Activated CD4-positive, alpha-beta T cell treated with anti-CD3 and anti-CD28 coated beads, Interleukin-2, amount 50 U/mL, for 24 hours (primary cell): ENCODE measurements at regions not wholly inside any gene's neighbourhood (a gene's known extent, or its start where the extent isn't known, plus 50 kb on each side); places are given as distances from the start of the nearest gene placed in this dataset.
A peak's percentile ranks its signal among the peaks of the same experiment; 100 is the strongest.
"Not testable (repeated sequence)": the region's sequence is repeated elsewhere in the genome, so short reads cannot be mapped to it uniquely, and the experiment has no call there.

ENCODE experiments used
- DNase-seq, 2 donors: peaks; one replicate each; pipeline ENCODE4 v3.0.0-alpha.2; 2020; ENCODE audit warnings: low read depth in 1 of 2, low spot score in 1 of 2

DNA sequence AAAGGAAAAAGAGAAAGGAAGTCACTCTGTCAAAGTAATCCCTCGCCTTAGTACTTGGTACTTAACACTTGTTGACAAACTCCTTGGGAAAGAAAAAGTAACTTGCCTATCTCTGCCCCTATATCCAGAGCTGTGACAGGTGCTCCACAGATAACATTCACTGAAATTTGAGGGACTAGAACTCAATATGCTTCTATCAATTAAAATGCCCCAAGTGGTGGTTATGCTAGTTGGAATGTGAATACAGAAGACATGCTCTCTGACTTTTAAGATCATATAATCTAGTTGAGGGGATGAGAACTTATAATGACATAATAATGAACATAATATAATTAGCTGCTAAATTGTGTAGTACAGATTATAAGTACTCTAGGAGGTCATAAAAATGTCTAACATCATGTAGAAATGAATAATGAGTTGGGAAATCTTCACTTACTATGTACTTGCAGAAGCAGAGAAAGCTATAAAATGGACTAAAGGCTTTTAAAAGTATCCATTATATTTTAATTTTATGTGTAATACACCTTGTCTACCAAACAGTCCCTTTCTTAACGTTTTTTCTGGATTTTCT, 153.1 kb upstream of the CCDC54 start:
- DNase-seq: no peak

DNA sequence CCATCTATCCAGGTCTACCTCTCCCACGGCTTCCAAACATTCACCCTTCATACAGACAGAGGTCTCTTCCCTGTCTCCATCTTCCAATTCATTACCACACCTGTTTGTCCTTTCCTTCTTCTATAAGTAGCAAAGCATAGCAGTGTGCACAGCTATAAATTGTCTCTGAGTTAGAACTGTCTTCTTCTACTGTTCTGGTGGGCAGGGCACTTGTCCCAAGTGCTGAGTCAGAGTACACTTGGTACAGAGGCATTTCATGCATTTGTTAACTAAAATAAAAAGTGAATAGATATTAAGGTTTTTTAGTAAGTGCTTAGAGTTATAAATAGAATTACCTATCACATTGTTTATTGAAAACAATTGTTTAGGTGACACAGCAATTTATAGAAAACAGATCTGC, 150.1 kb upstream of the CCDC54 start:
- no peak for DNase-seq

DNA sequence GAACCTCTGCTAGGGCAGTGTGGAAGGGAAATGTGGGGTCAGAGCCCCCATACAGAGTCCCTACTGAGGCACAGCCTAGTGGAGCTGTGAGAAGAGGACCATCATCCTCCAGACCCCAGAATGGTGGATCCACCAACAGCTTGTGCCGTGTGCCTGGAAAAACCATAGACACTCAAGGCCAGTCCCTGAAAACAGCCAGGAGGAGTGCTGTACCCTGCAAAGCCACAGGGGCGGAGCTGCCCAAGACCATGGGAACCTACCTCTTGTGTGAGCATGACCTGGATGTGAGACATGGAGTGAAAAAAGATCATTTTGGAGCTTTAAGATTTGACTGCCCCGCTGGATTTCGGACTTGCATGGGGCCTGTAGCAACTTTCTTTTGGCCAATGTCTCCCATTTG, 143.4 kb upstream of the CCDC54 start:
- not testable (repeated sequence) for DNase-seq

DNA sequence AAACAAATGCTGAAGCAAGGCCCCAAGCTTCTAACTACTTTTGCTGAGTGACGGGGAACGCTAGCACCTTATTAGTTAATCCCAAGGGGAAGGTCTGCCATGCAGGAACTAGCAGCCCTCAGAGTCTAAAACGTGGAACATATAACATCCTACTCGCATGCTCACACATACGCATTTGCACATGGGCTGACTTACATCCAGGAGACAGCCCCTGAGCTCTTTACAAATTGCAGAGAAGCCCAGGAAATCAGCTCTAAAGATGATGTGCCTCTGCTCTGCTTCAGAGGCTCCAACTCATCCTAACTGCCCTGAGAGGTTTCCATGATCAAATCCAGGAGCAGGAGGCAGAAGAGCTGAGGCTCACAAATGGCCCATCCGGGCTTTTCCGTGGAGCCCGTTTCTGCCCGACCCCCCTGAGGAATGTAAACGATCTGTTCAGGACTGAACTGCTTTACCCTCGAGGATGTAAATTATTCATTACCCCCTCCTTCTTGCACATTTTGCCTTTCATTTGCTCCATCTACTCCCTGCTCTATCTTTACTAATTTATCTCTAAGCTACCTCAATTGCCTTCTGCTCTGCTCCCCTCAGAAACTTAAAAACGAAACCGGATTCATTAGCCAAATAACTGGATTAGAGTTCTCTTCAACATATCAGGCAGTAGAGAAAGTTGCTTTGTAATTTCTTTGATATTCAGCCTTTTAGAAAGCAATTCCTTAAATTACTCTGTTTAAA, 141.9 kb upstream of the CCDC54 start:
- DNase-seq: no peak

DNA sequence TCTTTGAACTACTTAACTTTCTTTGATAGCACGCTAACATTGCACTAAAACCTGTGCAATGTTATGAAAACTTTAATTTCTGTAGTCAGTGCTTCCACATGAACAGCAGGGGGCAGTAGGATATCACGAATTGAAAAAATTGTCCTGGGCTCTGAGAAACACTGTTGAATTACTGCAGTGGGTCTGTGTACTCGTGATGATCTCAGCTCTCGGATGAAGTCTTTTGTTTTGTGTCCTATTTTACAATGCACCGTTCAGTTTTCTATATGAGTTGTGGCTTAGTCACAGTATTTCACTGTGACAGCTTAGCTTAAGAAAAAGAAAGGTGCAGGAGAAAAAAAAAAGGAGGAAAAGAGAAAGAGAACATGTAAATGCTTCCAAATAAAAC, 141.3 kb upstream of the CCDC54 start:
- DNase-seq: peak in 1 of 2 donors; percentile 56

DNA sequence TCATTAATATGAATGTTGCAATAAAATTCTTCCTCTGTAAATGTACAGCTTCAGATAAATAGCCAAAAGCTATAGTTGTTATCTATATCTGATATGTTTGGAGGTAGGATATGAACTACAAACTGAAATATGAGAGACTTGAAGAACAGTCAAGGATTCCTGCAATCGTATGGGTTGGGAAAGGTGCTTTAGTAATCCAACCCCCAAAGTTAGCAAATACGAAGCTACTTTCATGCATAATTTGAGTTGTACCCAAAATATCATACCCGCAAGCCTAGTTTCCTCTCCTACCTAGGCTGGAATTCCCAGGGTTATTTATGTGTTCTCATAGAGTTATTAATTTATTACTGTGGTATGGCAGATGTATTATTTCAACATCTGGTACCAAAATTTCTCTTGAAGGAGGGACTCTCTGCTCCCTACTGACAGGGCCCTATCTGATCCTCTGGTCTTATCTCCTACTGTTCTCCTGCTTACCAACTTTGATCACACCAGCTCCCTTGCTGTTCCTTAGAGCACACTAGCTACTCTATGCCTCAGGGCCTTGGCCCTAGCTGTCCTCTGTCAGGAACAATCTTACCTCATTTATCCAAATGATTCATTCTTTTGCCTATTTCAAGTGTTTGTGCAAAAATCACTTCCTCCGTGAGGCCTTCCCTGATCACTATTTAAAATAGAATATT, 140.4 kb upstream of the CCDC54 start:
- DNase-seq: no peak

DNA sequence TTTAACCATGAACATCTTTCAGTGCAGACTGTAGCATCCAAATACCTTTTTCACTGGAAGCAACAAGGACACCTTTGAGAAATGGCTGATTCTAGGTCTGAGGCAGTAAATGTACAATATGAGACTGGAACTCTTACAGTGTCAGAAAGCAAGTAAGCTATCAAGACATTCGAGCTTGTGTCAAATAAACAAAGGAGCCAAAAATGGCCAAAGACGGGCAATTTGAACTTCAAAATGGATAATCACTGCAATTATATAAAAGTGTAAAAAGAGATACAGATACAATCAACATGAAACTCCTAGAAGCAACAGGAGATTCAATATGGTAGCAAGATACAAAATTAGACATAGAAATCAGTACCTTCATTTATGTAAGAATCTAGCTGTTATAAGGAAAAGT, 138.5 kb upstream of the CCDC54 start:
- no peak for DNase-seq

DNA sequence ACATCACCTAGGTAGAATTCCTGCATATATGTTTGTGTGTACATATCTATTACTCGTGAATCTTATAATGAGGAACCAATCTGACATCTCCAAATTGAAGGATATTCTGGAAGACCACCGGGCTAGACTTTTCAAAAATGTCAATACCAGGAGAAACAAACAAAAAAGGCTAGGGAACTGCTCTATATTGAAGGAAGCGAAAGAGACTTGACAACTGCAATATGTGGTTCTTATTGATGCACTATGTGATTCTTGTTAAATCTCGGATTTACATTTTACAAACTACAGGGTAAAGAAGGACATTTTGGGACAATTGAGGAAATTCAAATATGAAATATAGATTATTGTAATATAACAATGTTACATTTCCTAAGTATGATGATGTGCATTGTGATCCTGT, 137.5 kb upstream of the CCDC54 start:
- DNase-seq: no peak

DNA sequence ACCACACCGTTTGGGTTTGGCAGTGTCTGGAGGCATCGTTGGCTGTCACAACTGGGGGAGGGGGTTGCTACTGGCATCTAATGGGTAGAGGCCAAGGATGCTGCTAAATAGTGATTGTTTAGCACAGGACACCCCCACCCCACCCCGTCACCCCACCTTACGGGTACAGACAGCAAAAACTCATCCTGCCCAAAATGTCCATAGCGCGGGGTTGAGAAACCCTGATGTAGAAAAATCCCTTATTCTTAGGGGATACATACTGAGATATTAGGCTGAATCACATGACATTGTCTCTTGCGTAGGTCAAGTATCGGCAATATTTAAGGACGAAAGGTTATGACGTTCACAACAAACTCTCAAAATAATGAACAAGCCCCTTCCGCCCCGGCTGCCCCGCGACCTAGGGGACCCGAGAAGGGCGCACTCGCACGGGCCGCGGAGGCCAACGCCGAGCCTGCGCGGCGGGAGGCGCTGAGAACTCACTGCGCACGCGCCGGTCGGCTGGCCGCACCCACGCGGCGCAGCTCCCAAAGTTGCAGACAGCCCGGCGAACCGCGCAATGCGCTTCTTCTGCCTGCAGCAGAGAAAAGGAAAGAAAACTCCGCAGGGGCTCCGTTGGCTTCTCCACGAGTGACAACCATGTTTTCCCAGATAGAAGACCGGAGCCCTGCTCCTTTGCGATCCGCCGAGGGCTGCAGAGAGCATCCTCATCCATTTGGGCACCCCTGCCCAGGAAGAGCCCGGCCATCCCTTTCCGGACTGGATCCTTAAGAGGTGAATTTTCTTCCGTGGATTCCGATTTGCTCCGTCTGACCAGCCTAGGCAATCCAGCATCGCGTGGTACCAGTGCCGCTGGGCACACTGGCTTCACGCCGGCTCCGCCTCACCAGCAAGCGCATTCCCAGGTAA, 136.8 kb upstream of the CCDC54 start:
- DNase-seq: peak; percentile 49 to 62

DNA sequence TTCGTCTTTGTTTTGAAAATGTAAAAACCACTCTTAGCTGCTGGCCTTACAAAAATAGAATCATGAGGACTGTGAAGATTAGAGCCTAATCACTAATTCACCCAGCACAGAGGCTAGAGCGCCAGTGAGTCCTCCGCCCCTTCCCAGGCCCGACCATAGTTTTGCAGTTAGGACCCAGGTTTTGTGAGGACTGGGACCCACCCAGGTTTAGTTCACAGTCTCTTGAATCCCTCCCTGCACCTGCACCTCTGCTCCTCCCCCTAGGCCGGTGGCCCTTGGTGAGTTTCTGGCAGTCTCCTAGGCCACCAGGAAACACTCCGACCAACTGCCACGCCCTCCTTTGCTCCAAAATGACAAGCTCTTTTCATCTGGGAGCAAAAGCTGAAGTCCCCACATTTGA, 136.0 kb upstream of the CCDC54 start:
- DNase-seq: no peak

DNA sequence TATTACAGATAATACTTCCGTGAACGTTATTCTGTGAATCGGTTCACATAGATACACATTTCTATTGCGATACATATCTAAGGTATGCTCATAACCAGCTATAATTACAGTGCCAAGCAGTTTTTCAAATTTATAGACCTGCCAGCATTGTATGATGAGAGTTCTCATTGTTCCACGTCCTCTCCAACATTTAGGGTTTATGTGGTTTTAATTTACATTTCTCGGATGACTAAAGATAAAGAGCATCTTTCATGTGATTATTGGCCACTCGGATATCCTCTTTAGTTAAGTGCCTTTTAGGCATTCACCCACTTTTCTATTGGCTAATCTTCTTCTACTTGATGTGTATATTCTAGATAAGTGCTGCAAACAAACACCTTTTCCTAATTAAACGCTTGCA, 134.7 kb upstream of the CCDC54 start:
- DNase-seq: no peak

DNA sequence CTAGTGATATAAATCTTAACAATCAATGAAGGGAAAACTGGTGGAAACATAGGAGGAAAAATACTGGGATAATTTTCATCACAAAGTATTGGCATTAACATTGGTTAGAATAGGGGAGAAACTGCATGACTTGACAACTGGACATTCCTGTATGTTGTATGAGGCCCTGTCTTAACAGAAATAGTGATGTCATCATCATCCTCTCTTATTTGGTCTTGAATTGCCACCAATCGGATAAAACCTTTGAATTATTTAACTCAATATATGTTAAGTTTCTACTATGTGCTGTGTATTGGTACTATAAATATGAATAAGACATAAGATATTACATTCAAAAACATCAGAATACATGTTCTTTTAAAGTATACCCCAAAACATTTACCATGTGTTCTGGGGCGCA, 130.1 kb upstream of the CCDC54 start:
- no peak for DNase-seq

DNA sequence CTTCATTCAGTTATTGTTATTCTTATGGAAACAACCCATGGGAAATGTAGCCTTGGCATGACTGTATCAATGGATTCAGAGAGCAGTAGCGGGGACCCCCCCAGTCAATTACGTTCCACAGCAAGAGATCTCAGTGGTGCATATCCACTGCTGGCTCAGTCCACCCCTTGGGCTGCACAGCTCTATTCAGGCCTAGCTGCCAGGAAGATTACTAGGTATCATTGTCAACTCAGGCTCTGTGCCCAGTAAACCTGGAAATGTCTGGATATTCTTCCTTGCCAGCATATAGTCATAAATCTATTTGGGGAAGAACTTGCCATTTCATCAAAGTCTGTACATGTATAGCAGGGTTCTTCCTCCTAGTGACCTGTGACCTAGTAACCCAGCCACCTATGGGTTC, 128.1 kb upstream of the CCDC54 start:
- DNase-seq: no peak

DNA sequence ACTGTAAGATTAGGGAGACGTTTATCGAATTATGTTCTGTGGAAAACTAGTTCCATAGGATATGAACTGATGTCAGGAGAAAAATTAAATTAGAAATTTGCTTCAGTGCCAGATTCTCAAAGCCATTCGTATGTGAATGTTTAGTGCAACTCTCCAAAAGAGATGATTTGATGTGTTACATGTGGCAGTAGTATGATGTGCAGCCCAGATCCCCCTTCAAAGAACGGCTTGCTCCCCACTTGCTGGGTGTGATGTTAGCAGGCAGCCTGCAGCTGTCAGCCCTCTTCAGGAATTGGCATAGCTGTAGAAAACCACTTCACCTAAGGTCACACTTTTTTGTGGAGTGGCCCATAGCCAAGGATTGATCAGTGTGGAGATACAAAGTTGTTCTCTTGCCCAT, 127.0 kb upstream of the CCDC54 start:
- no peak for DNase-seq

DNA sequence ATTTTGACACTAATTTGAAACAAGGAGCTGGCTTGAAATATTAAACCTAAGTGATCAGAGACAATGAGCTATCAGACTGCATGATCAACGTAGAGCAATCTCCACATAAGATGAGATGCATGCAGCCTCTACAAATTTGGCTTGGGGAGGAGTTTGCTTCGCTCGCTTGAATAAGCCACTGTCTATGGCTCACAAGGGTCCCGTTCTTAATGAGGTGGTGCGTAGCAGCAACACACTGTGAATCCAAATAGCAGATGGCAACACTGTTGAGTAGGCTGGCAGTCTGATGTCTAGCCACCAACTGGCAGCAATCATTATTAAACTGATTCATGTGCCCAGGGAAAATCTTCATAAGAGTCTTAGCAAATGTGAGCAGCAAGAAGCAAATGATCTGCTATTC, 125.4 kb upstream of the CCDC54 start:
- no peak for DNase-seq

DNA sequence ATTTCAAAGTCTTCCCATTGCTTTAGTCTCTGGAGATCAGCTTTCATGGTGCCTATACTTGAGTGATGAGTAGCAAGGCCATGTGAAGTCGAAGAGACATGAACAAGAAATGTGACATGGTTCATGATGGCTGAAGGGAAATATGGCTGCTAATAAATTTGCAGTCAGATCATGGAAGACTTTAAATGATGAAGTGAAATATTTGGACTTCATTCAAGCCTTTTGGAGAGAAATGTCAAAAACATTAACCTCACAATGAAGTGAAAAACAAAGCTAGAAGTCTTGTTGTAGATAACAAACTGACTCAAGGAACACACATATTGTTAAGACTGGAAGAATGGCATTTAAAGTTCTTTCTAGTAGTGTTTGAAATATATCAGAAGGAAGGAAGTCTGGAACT, 120.3 kb upstream of the CCDC54 start:
- no peak for DNase-seq

DNA sequence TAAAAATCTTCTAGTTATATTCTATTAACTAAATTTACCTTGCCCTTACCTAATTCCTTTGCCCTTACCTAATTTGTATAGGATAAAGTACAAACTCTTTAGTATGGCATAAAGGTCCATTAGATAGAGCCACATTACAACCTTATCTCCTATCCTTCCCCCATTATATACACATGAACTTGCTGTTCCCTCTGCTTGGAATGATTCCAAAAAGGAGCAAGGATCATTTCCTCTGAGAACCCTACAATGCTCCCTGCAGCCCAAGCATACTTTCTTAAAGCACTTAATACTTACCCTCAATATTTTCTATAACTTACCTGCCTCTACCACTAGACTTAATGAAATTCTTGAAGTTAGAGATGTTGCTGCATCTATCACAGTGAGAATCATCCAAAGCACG, 118.9 kb upstream of the CCDC54 start:
- DNase-seq: no peak

DNA sequence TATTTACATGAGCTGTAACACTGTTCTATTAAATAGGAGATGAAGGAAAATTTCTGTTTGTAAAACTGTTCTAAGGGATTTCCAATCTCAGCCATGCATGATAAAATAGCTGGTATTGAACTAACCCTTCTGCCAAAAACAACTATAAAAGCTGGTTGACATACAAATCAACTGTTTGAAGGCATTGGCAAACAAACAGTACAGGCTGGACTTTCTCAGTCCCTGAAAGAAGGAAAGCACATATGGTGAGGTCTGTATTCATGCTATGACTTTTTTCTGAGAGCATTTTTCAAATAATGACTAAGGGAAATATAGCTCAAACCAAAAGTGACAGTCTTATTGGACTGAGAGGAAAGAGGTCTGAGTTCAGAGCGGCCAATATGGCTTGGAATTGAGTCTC, 117.0 kb upstream of the CCDC54 start:
- DNase-seq: no peak

DNA sequence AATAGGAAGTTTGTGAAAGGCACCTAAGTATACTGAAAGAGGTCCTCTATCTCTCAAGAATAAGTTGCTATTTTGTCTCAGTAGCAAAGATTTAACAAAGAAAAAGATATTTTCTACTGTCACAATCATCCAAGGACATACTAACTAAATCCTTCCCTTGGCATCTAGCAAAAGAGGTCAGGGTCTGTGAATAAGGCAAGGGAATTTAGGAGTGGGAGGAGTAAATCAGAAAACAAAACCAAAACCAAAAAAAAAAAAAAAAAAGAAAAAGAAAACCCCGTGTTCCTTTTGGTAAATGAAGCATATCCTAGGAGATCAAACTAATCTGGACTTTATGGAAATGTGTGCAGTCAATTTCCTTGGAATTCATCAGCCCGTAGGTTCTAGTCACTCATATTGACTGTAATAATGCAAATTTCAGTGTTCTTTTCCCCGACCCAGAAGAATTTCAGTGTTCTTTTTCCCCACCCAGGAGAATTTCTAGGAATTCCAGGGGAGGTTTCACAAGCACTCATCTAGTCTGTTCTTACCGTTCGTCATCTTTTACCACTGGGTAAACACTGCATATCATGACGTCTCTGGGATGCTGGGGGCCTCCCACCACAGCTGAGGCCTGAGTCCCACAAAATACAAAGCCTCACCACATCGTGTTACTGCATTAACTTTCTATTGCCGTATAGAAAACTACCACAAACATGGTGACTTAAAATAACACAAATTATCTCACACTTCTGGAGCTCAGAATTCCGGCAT, 113.8 kb upstream of the CCDC54 start:
- DNase-seq: no peak

DNA sequence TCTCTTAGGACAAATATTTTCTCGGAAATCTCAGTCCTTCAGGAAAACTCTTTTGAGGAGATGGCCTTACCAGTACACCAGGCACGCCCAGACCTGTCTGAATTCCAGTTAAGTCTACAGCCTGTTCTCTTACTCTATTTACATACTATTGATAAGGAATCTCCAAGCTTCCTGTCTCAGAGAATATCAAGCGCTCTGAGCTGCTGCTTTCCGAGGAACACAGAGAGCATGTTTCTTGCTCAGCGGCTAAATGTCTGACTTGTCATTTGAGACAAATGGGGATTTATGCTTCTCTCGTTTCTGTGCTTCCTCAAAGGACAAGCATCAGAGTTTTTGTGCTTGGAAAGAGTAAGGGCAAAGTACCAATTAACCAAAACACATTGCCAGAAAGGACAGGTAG, 112.4 kb upstream of the CCDC54 start:
- no peak for DNase-seq

DNA sequence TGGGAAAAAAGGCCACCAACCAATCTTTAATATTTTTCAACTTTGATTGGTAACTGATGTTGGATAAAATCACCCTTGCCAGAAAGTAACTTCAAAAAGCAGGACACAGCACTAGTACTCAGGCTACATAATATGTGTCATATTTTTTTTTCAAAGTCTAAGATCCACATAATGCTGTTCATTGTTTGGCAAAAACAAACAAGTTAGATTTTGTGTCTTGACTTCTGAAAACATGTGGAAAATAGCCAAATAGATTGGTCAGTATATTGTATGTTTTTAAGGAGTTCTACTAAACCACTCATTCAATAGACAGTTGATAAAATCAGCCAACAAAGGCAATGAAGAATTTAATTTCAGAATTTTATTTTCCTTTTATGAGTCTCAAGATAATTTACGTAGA, 111.7 kb upstream of the CCDC54 start:
- DNase-seq: no peak
